DOHH2 (cell line): ENCODE measurements at regions not wholly inside any gene's neighbourhood (a gene's known extent, or its start where the extent isn't known, plus 50 kb on each side); places are given as distances from the start of the nearest gene placed in this dataset.

Experiments used
- H3F3A ChIP-seq: fragments of 200-600 bp; sonication (generic), shearing (Covaris generic); 2 replicates; pipeline ENCODE4 v1.6.0; 2016; ENCODE audit warnings: antibody characterized with exemption, mild to moderate bottlenecking; ENCODE audit not compliant: control insufficient read depth, insufficient read depth
- H3K27ac ChIP-seq: fragments of 200-600 bp; sonication (generic); 2 replicates; pipeline ENCODE4 v1.5.1; 2014; ENCODE audit warnings: low read depth, mild to moderate bottlenecking, low read length, moderate library complexity
- H3K27me3 ChIP-seq: fragments of 200-600 bp; sonication (generic); 2 replicates; pipeline ENCODE4 v1.6.1; 2014; ENCODE audit warnings: mild to moderate bottlenecking, low read length, mixed read lengths; ENCODE audit not compliant: control insufficient read depth
- H3K36me3 ChIP-seq: fragments of 200-600 bp; sonication (generic); 2 replicates; pipeline ENCODE4 v1.6.1; 2014; ENCODE audit warnings: mild to moderate bottlenecking, low read length, moderate library complexity, mixed read lengths; ENCODE audit not compliant: control insufficient read depth
- H3K4me1 ChIP-seq: fragments of 200-600 bp; sonication (generic); 2 replicates; pipeline ENCODE4 v1.6.1; 2014; ENCODE audit warnings: mild to moderate bottlenecking, low read length, mixed read lengths; ENCODE audit not compliant: control insufficient read depth
- H3K4me2 ChIP-seq: fragments of 200-600 bp; sonication (generic); 2 replicates; pipeline ENCODE4 v1.6.0; 2014; ENCODE audit warnings: mild to moderate bottlenecking, low read length, moderate library complexity
- H3K4me3 ChIP-seq: fragments of 200-600 bp; sonication (generic); 2 replicates; pipeline ENCODE4 v1.5.1; 2014; ENCODE audit warnings: mild to moderate bottlenecking, low read length, mixed read lengths
- H3K79me2 ChIP-seq: fragments of 200-600 bp; sonication (generic); 2 replicates; pipeline ENCODE4 v1.6.1; 2014; ENCODE audit warnings: mild to moderate bottlenecking, low read length, mixed read lengths; ENCODE audit not compliant: control insufficient read depth
- H3K9me2 ChIP-seq: fragments of 200-600 bp; sonication (generic); replicated peaks from 2 replicates; pipeline ENCODE4 v1.6.1; 2014; ENCODE audit warnings: mild to moderate bottlenecking, low read length, mixed read lengths; ENCODE audit not compliant: control insufficient read depth
- H3K9me3 ChIP-seq: fragments of 200-600 bp; sonication (generic); 2 replicates; pipeline ENCODE4 v1.6.1; 2014; ENCODE audit warnings: antibody characterized with exemption, low read length, mixed read lengths; ENCODE audit not compliant: control insufficient read depth, insufficient read depth
- H4K20me1 ChIP-seq: fragments of 200-600 bp; sonication (generic); 2 replicates; pipeline ENCODE4 v1.6.0; 2014; ENCODE audit warnings: low read depth, mild to moderate bottlenecking, antibody characterized with exemption, low read length, moderate library complexity; ENCODE audit not compliant: control insufficient read depth, insufficient read depth
- CTCF ChIP-seq: fragments of 200-600 bp; sonication (generic); IDR thresholded peaks from one replicate; pipeline ENCODE4 v1.5.1; 2014; ENCODE audit warnings: antibody characterized with exemption, mild to moderate bottlenecking, low read depth, low read length; ENCODE audit not compliant: poor library complexity, severe bottlenecking
- EZH2phosphoT487 ChIP-seq: fragments of 200-600 bp; sonication (generic); IDR thresholded peaks from 2 replicates; pipeline ENCODE4 v1.6.1; 2017; ENCODE audit warnings: borderline replicate concordance, mild to moderate bottlenecking, antibody characterized with exemption, low read length, moderate library complexity, mixed read lengths

GRCh38 chr21:25425156-25425555 lies 182.1 kb downstream of the MRPL39 start:
- Histone ChIP-seq H3K9me3 (no peaks in the 10 kb centered on the region), H3K27ac (peak overlapping the region; percentile 93), H3K9me2 (no peaks in the 10 kb centered on the region), H3F3A (peaks cover 24% of the 10 kb centered on the region), H3K4me3 (peak overlapping the region; percentile 72), H3K79me2 (no peaks in the 10 kb centered on the region), H3K4me2 (peak overlapping the region; percentile 90), H3K4me1 (peaks cover 61% of the 10 kb centered on the region), H3K27me3 (no peaks in the 10 kb centered on the region), H3K36me3 (0 out of 2 replicates have a peak, but pooled peaks cover 3% of the 10 kb centered on the region), H4K20me1 (no peaks in the 10 kb centered on the region)
- TF ChIP-seq EZH2phosphoT487 (no peak), CTCF (no peak)

- Histone ChIP-seq H3K79me2 (no peaks in the 10 kb centered on the region), H3K27ac (peak overlapping the region; percentile 93), H3K9me3 (no peaks in the 10 kb centered on the region), H3K36me3 (0 out of 2 replicates have a peak, but pooled peaks cover 3% of the 10 kb centered on the region), H4K20me1 (no peaks in the 10 kb centered on the region), H3K9me2 (no peaks in the 10 kb centered on the region), H3K4me3 (peak overlapping the region; percentile 72), H3K4me1 (peaks cover 61% of the 10 kb centered on the region), H3K4me2 (peak overlapping the region; percentile 90), H3F3A (peaks cover 24% of the 10 kb centered on the region), H3K27me3 (no peaks in the 10 kb centered on the region)
- TF ChIP-seq CTCF = no peak
- TF ChIP-seq EZH2phosphoT487 = no peak
These were observed 182.6 kb downstream of the MRPL39 start for GRCh38 chr21:25424634-25425033.

- no peaks in the 10 kb centered on the region for H3K27me3 ChIP-seq
- H3K36me3 ChIP-seq = 0 out of 2 replicates have a peak, but pooled peaks cover 3% of the 10 kb centered on the region
- H3K9me2 ChIP-seq = no peaks in the 10 kb centered on the region
- no peaks in the 10 kb centered on the region for H3K79me2 ChIP-seq
- no peaks in the 10 kb centered on the region for H4K20me1 ChIP-seq
- TF ChIP-seq EZH2phosphoT487 = no peak
- TF ChIP-seq CTCF = no peak
- H3K4me1 ChIP-seq = peaks cover 61% of the 10 kb centered on the region
- peak overlapping the region; percentile 72 for H3K4me3 ChIP-seq
- peaks cover 24% of the 10 kb centered on the region for H3F3A ChIP-seq
- H3K9me3 ChIP-seq = no peaks in the 10 kb centered on the region
- peak overlapping the region; percentile 90 for H3K4me2 ChIP-seq
- H3K27ac ChIP-seq = peak overlapping the region; percentile 93
These were observed 183.2 kb downstream of the MRPL39 start for GRCh38 chr21:25424048-25424447.
